ENCODE measurements at regions not wholly inside any gene's neighbourhood (a gene's known extent, or its start where the extent isn't known, plus 50 kb on each side); places are given as distances from the start of the nearest gene placed in this dataset.

DNA sequence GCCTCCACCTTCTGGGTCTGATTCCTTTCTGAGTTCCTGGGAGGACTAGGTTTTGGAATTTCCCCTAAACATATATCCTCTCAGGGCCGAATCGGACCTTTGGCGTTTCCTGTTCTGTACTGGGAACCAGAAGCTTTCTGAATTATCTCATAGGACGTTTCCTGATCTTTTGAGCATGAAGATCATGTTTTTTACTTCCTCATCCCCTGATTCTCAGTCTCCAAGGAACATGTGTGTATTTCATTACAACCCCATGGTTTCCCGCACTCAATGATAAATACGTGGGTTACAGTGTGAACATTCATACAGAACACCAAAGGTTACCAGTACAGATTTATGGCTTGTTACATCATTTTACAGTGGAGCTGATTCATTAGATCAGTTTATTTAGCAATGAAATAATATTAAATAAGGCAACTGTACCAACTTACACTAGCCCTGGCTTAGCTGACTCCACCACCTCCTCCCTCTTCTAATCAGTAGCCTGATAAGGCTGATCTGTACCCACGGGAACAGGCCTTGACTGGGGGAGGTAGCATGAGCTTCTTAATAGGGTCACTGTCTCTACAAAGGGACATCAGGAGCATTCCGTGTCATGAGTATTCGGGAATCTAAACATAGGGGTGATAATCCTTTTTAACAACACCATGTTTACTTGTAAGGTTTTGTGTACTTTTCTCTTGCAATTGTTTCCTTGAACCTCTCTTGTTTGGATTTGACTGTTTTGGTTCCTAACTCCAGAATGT, 57.8 kb upstream of the ERRFI1 start:
- no peak for DNase-seq

DNA sequence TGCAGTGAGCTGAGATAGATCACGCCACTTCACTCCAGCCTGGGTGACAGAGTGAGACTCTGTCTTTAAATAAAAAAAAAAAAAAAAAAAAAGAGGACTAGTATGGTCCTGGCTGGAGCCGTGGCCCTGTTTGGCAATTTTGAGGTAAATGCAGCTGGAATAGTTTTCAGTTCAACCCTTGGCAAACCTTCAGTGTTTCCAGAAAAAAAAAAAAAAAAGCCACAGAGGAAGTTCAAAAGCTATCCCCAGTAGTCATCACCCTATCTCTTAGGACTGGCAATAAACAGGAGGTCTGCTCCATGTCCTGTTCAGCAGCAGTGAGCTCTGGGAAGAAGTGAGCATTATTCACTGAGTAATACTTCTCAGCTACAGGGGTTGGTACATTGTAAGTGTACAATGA, 56.8 kb upstream of the ERRFI1 start:
- no peak for DNase-seq

DNA sequence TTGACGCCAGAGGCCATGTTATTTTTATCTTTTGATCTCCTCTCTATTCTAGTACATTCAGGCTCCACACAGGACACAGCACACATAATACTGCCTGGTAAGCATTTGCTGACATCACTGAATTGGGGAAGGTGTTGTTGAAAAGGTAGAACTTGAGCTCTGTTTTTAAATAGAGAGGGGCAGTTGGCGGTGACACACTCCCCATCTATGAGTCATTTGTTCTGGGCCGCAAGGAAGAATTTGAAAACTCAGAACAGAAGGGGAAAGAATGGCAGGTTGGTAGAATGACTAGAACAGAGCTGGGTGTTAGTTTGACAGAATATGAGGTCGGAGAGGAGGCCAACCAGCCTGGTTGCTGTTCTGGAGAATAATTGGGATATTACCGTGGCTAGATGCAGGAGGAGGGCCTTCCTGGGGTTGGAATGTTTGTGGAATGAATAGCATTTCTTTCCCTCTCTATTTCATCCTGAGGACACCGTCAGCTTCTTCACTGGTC, 52.1 kb upstream of the ERRFI1 start:
- DNase-seq = peak; percentile 5

DNA sequence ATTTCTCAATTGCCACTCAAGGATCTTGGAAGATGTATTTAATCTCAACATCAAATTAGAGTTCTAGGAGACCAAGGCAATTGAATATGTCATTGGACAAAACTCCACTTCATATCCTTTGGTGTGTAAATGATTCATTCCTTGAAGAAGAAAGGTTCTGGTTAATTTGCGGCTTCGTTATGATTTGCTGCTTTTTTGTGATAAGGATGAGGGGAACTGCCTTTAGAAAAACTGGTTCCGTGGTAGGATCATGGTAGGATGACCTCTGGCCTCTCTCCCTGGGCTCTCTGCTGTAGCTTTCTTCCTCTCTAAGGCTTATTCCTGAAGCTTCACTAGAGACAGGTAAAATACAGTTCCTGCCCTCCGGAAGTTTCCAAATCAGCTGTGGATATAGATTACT, 51.5 kb upstream of the ERRFI1 start:
- no peak for DNase-seq

DNA sequence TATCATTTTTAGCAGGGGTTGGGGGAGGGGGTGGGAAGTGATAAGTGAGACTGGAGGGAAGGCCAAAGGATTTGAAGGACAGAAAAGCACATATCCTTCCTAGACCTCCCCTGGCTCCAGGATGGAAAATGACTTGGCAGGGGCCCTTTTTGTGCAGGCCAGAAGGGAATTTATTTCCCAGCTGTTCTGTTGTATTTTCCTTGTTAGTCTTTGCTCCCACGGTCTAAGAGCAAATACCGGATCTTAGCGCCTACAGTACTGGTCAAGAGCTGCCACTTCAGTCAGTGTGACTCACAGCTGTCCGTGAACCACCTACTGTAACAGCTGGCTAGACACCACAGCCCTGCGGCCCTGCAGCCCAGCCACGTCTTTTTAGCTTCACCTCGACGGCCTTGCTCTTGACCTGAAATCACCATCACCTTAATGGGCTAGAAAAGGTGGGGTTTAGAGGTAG, 51.0 kb upstream of the ERRFI1 start:
- no peak for DNase-seq

DNA sequence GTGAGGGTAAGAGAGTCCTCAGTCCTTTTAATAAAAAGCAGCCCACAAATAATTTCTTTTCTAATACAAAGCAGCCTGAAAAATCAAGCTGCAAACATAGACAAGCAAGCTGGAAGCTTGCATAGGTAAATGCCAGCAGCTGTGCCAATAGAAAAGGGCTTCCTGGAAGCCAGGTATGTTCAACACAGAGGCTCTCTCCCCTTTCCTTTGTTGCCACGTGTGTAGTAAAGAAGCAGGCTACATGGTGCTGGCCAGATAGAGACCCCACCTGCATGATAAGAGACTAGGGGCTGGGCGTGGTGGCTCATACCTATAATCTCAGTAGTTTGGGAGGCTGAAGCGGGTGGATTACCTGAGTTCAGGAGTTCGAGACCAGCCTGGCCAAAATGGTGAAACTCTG, 50.1 kb upstream of the ERRFI1 start:
- no peak for DNase-seq
